MM.1S (cell line): ENCODE measurements at regions not wholly inside any gene's neighbourhood (a gene's known extent, or its start where the extent isn't known, plus 50 kb on each side); places are given as distances from the start of the nearest gene placed in this dataset.

Source experiments
- DNase-seq: peaks from one replicate; pipeline ENCODE4 v3.0.0-alpha.2; 2015
- H2AFZ ChIP-seq: fragments of 300-600 bp; sonication (generic); 2 replicates; pipeline ENCODE4 v1.6.0; 2016; ENCODE audit warnings: antibody characterized with exemption, low read length
- H3F3A ChIP-seq: fragments of 300-600 bp; sonication (generic); 2 replicates; pipeline ENCODE4 v1.6.1; 2016; ENCODE audit warnings: mild to moderate bottlenecking, antibody characterized with exemption, low read length, moderate library complexity, mixed read lengths; ENCODE audit not compliant: insufficient read depth
- H3K27ac ChIP-seq: fragments of 300-600 bp; sonication (generic); 2 replicates; pipeline ENCODE4 v1.5.1; 2016; ENCODE audit warnings: mild to moderate bottlenecking, low read length
- H3K27me3 ChIP-seq: fragments of 300-600 bp; sonication (generic); replicated peaks from 2 replicates; pipeline ENCODE4 v1.6.0; 2016; ENCODE audit warnings: low read length; ENCODE audit not compliant: insufficient read depth
- H3K36me3 ChIP-seq: fragments of 300-600 bp; sonication (generic); replicated peaks from 2 replicates; pipeline ENCODE4 v1.6.1; 2016; ENCODE audit warnings: mild to moderate bottlenecking, low read length, mixed read lengths; ENCODE audit not compliant: insufficient read depth
- H3K4me1 ChIP-seq: fragments of 300-600 bp; sonication (generic); 2 replicates; pipeline ENCODE4 v1.6.1; 2016; ENCODE audit warnings: low read length, mixed read lengths
- H3K4me2 ChIP-seq: fragments of 300-600 bp; sonication (generic); 2 replicates; pipeline ENCODE4 v1.6.0; 2016; ENCODE audit warnings: low read depth, low read length
- H3K4me3 ChIP-seq: fragments of 300-600 bp; sonication (generic); 2 replicates; pipeline ENCODE4 v1.5.1; 2016; ENCODE audit warnings: low read length, mixed read lengths
- H3K79me2 ChIP-seq: fragments of 300-600 bp; sonication (generic); 2 replicates; pipeline ENCODE4 v1.6.1; 2016; ENCODE audit warnings: mixed run types, low read length, mixed read lengths
- H3K9ac ChIP-seq: fragments of 300-600 bp; sonication (generic); 2 replicates; pipeline ENCODE4 v1.6.1; 2016; ENCODE audit warnings: low read length, mixed read lengths
- H3K9me2 ChIP-seq: fragments of 300-600 bp; sonication (generic); replicated peaks from 2 replicates; pipeline ENCODE4 v1.6.1; 2016; ENCODE audit warnings: mild to moderate bottlenecking, low read length, mixed read lengths; ENCODE audit not compliant: insufficient read depth
- H3K9me3 ChIP-seq: fragments of 300-600 bp; sonication (generic); replicated peaks from 2 replicates; pipeline ENCODE4 v1.6.1; 2016; ENCODE audit warnings: mild to moderate bottlenecking, low read length, mixed read lengths; ENCODE audit not compliant: insufficient read depth
- H4K20me1 ChIP-seq: fragments of 300-600 bp; sonication (generic); 2 replicates; pipeline ENCODE4 v1.6.1; 2016; ENCODE audit warnings: mild to moderate bottlenecking, low read length, moderate library complexity, mixed read lengths; ENCODE audit not compliant: insufficient read depth
- CTCF ChIP-seq: fragments of 300-600 bp; sonication (generic); IDR thresholded peaks from 2 replicates; pipeline ENCODE4 v1.5.1; 2016; ENCODE audit warnings: antibody characterized with exemption, low read length, mixed read lengths
- EZH2 ChIP-seq: fragments of 300-600 bp; sonication (generic); optimal IDR thresholded peaks from 2 replicates; pipeline ENCODE3; 2017; ENCODE audit warnings: low read depth, mild to moderate bottlenecking, antibody characterized with exemption, low read length, mixed read lengths
- EZH2phosphoT487 ChIP-seq: fragments of 300-600 bp; sonication (generic); IDR thresholded peaks from 2 replicates; pipeline ENCODE4 v1.6.1; 2018; ENCODE audit warnings: antibody characterized with exemption, low read length

DNA sequence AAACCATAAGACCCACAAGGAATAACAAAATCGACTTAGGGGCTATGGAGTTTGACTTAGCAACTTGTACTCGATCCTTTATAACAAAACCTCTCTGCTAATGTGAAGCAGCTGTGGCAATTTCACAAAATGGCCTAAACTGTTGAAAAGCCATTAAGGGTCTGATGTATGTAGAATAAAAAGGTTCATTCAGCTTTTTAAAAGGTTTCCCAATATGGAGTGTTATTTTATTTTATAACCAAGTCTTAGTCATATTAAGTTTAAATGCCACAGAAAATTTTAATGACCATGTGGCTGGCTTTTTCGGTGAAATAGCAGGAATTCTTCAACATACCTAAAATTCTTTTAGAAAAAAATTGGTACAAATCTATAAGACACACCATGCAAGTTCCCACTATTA, 291.8 kb upstream of the HAND2 start:
- Histone ChIP-seq H3K27me3 (no peaks in the 10 kb centered on the region), H3K36me3 (no peaks in the 10 kb centered on the region), H3F3A (no peaks in the 10 kb centered on the region), H3K79me2 (no peaks in the 10 kb centered on the region), H4K20me1 (no peaks in the 10 kb centered on the region), H2AFZ (no peak overlapping the region), H3K27ac (no peak overlapping the region), H3K4me1 (no peaks in the 10 kb centered on the region), H3K4me3 (no peak overlapping the region), H3K9ac (no peak overlapping the region), H3K4me2 (no peak overlapping the region), H3K9me2 (no peaks in the 10 kb centered on the region), H3K9me3 (no peaks in the 10 kb centered on the region)
- DNase-seq = no peak
- TF ChIP-seq EZH2 (no peak), EZH2phosphoT487 (no peak), CTCF (no peak)

DNA sequence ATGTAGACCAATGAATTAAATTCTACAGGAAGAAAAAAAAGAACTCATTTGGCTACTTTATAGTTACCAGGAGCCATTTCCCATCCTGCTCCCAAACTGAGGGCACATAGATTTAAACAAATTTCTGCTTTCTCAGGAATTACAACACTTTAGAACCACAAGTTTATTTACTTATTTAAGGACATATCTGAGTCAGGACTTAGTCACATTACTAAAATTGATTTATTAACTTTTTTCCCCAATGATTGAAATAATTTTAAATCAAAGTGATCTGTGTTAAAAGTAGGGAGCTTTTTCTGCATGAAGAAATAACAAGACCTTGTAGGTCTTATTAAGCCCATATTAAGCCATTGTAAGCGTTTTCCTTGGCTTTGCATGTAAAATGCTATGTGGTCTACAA, 291.0 kb upstream of the HAND2 start:
- Histone ChIP-seq H3K27ac (no peak overlapping the region), H2AFZ (no peak overlapping the region), H3K9me3 (no peaks in the 10 kb centered on the region), H3K9ac (no peak overlapping the region), H3K4me1 (no peaks in the 10 kb centered on the region), H4K20me1 (no peaks in the 10 kb centered on the region), H3K4me3 (no peak overlapping the region), H3K36me3 (no peaks in the 10 kb centered on the region), H3K9me2 (no peaks in the 10 kb centered on the region), H3K79me2 (no peaks in the 10 kb centered on the region), H3K27me3 (no peaks in the 10 kb centered on the region), H3F3A (no peaks in the 10 kb centered on the region), H3K4me2 (no peak overlapping the region)
- DNase-seq = no peak
- no peak for TF ChIP-seq EZH2phosphoT487
- TF ChIP-seq EZH2 = no peak

DNA sequence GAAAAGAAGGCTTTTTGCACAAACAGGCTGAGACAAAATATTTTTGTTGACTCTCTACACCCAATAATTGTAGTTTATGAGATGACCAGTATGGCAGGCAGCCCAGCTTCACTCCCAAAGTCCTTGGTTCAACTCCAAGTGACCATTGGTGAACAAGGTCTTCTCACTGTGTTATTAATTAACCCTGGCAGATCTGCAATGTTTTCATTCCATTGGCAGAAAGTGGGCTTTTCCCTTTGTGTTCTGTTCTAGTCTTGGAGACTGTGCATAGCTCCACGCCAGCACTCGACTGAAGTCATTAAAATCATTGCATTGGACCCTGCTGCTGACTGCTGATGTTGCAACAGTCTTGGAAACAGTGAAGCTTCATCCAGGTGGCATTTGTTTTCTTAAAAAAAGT, 277.3 kb upstream of the HAND2 start:
- H4K20me1 ChIP-seq = no peaks in the 10 kb centered on the region
- H2AFZ ChIP-seq = no peak overlapping the region

More for the DNA sequence above, 277.3 kb upstream of the HAND2 start:
- Histone ChIP-seq H3K4me1 (no peaks in the 10 kb centered on the region), H3K9me2 (no peaks in the 10 kb centered on the region), H3K36me3 (no peaks in the 10 kb centered on the region), H3K4me2 (no peak overlapping the region), H3K79me2 (no peaks in the 10 kb centered on the region), H3K27ac (no peak overlapping the region), H3K9me3 (no peaks in the 10 kb centered on the region), H3F3A (no peaks in the 10 kb centered on the region), H3K9ac (no peak overlapping the region), H3K27me3 (no peaks in the 10 kb centered on the region), H3K4me3 (no peak overlapping the region)
- TF ChIP-seq EZH2phosphoT487 (no peak), CTCF (no peak), EZH2 (no peak)
- DNase-seq = no peak
